SKM-1 (cell line): ENCODE measurements at regions not wholly inside any gene's neighbourhood (a gene's known extent, or its start where the extent isn't known, plus 50 kb on each side); places are given as distances from the start of the nearest gene placed in this dataset.
"Not testable (repeated sequence)": the region's sequence is repeated elsewhere in the genome, so short reads cannot be mapped to it uniquely, and the experiment has no call there.

ENCODE experiments used
- DNase-seq: peaks from one replicate; lab custom pipeline; 2025; ENCODE audit not compliant: unreplicated experiment; lab: John Stamatoyannopoulos, UW

GRCh38 chr2:175619179-175620045 is 382.7 kb downstream of the LNPK start:
- no peak for DNase-seq

- DNase-seq, result no peak
These were observed 389.8 kb downstream of the LNPK start for GRCh38 chr2:175612280-175612679.

- no peak for DNase-seq
These were observed 395.8 kb downstream of the LNPK start for GRCh38 chr2:175606010-175606841.

GRCh38 chr2:175605640-175606009 is 396.4 kb downstream of the LNPK start:
- no peak for DNase-seq

GRCh38 chr2:175601969-175602368 is 400.1 kb downstream of the LNPK start:
- no peak for DNase-seq

GRCh38 chr2:175599966-175600831 is 401.9 kb downstream of the LNPK start:
- no peak for DNase-seq

GRCh38 chr2:175597286-175597685 is 404.8 kb downstream of the LNPK start:
- DNase-seq, result no peak

- DNase-seq, result no peak
These were observed 406.9 kb downstream of the LNPK start for GRCh38 chr2:175595139-175595538.

- DNase-seq, result not testable (repeated sequence)
These were observed 408.2 kb downstream of the LNPK start for GRCh38 chr2:175593686-175594525.

GRCh38 chr2:175588213-175588612 is 406.7 kb upstream of the ATP5MC3 start:
- DNase-seq, result not testable (repeated sequence)

GRCh38 chr2:175585496-175585895 is 404.0 kb upstream of the ATP5MC3 start:
- no peak for DNase-seq

- DNase-seq, result no peak
These were observed 399.1 kb upstream of the ATP5MC3 start for GRCh38 chr2:175580652-175581051.

- DNase-seq, result peak; percentile 83
These were observed 398.1 kb upstream of the ATP5MC3 start for GRCh38 chr2:175579646-175580045.

GRCh38 chr2:175577368-175577970 is 396.0 kb upstream of the ATP5MC3 start:
- DNase-seq, result peak; percentile 3

- DNase-seq, result no peak
These were observed 395.4 kb upstream of the ATP5MC3 start for GRCh38 chr2:175576875-175577274.

GRCh38 chr2:175576270-175576669 is 394.8 kb upstream of the ATP5MC3 start:
- DNase-seq, result no peak

- no peak for DNase-seq
These were observed 394.1 kb upstream of the ATP5MC3 start for GRCh38 chr2:175575346-175576258.

GRCh38 chr2:175574069-175574468 is 392.6 kb upstream of the ATP5MC3 start:
- no peak for DNase-seq
